Dedifferentiated amniotic fluid mesenchymal stem cell (primary cell): ENCODE measurements at regions not wholly inside any gene's neighbourhood (a gene's known extent, or its start where the extent isn't known, plus 50 kb on each side); places are given as distances from the start of the nearest gene placed in this dataset.

ENCODE experiments used
- DNase-seq: peaks from one replicate; pipeline ENCODE4 v3.0.0-alpha.2; 2016; ENCODE audit errors: extremely low spot score

GRCh38 chr9:16236882-16237281 lies 633.6 kb downstream of the BNC2 start:
- no peak for DNase-seq

DNA sequence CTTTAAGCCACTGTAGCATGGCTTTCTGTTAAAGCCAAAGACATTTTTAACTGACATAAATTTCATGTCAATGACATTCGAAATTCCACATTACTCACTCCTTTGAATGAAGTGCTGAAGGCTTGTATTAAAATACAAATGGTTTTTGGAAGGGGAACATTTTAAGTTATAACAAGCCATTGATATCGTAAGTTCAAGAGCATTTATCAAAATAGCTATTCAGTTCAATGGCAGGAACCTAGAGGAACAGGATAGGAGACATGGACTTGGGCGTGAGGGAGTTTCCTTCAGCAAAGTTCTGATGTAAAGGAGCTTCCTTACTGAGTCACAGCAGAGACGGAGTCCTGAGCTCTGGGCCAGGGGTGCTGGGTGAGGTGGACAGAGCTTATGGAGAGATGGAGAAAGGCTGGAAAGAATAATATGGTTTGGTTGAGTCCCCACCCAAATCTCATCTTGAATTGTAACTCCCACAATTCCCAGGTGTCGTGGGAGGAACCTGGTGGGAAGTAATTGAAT lies 631.8 kb downstream of the BNC2 start:
- no peak for DNase-seq

DNA sequence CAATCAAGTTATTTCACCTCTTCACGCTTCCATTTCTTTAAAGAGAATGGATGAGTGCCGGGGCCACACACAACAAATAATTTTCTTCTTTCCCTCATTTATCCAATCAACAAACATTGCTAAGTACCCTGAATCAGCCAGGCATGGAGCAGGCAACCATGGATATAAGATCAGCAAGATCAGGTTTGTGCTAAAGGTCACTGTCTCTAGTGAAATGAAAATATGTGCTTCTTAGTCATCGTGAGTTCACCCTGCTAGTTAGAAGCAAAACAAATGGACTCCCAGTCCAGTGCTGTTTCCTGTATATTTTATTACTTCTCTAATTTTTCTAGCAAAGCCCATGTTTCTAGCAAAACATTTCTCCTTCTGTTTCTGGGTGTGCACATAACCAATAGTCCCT lies 629.2 kb downstream of the BNC2 start:
- no peak for DNase-seq

DNA sequence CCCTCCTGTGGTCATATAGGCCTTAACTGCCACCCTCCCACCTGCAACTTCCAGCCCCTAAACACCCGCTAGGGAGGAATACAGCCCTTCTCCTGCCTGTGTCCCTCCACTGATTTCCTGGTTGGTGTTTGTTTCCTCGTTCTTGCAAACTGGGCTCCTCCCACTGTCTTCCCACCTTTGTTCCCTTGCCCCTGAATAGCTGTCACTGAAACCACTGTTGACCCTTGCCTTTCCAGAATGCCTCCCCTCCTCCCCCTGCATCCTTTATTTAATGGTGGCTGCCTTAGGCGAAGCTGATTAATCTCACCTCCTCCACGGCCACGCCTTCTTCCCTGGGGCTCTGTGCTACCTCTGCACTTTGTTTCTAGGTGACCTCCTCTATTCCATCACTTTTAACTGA lies 626.7 kb downstream of the BNC2 start:
- DNase-seq: no peak

DNA sequence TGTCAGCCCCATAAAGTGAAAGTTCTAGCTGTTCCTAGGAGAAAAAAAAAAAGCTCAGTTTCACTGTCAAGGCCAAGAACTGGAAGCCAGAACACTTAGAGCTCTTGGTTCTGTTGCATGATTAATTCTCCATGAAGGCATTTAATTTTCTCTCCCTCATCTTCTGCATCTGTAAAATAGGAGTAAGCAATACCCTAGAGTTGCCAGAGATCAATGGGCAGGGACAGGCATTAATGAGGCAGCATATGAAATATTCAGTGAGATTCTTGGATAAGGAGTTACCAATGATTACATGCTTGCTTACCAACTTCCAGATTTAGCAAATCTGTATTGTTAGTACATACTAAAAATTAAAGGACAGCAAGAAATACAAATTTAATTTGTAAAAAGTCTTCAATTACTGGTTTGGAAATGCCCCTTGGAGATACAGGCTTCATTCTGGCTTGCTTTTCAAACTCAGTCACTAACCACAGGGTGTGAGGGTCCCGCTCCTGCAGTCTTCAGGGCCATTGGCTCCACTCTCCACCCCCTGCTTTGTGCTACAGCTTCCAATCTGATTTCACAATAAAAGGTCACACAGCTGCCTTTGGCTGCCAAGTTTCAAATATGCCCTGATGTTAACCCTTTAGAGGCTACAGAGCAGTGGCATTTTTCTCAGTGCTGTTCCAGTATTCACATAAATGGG lies 624.6 kb downstream of the BNC2 start:
- peak; percentile 32 for DNase-seq

- DNase-seq: no peak
Observed at GRCh38 chr9:16246785-16247184, 623.7 kb downstream of the BNC2 start.

DNA sequence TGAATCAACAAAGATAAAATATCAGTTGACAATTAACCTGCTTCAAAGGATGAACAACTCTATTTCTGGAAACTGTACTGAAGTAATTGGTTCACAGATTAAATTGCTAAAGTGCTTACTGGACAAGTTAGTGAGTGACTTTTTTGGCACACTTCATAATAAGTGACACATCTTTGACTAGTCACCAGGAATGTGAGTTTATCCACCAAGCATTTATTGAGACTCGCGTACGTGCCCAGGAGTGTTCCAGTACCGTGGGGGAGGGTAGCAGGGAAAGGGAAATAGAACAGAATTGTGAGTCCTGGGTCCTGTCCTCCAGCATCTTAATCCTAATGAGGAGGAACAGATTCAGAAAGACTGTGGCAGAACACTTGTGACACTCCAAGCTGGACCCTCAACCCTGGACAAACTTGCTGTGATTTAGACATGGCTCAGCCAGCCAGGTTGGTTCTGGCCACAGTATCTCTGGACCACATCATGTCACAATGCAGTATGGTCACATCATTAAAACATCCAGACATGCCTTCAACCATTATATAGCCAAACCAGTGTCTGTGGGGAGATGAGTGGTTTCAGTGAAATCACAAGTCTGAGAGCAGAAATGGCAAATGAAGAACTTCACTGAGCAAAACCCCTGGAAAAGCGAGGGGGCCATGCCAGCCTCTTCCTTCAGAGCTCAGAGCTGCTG lies 623.1 kb downstream of the BNC2 start:
- no peak for DNase-seq

- no peak for DNase-seq
Observed at GRCh38 chr9:16248822-16249221, 621.6 kb downstream of the BNC2 start.

DNA sequence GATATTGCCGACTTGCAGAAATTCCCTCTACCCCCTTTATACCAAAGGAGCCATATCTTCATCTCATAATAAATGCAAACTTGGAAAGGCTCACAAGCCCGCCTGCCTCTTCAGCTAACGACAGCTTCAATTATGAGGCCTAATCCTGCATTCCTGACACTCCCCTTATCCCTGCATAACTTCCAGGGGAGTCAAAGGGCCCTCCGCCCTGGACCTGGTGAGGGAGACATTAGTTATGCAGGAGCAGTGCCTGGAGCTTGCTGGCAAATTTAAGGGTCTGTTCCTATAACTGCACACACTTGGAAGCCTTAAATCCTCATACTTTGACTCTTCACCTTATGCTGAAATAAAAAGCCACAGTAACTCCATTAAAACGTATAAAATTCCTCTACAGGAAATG lies 617.9 kb downstream of the BNC2 start:
- DNase-seq: no peak

DNA sequence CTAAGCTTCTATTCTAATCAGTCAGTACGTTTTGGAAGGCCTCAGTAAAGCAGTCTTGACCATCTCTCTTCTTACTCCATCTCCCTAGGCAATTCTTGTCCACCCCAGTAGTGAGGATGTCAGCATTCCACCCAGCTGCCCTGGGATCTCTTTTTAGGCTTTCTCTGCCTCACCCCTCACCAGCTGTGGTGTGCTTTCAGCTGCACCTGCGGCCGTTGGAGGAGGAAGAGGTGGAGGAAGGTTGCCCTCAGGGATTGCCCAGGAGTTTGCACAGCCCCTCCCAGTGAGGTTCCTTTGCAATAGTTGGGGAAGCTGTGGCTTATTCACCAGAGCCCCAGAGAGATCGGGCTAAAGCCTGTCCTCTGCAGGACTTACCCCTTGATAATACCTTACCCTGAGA lies 615.8 kb downstream of the BNC2 start:
- no peak for DNase-seq

DNA sequence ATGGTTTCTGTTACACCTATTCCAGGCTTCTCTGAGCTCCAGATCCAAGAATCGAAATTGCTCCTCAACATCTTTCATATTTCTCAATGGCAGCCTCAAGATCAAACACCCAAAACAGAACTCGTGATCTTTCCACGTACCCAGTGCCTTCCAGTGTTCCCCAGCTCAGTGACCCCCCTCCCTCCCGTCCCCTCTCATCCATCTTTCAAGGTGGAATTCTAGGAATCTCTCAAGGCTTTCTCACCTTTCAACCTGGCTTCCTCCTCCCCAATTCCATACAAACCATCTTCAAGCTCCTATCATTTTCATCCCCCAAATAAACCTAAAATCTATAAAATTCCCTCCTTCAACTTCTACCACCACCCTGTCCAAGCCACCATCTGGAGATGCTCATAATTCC lies 615.3 kb downstream of the BNC2 start:
- no peak for DNase-seq

DNA sequence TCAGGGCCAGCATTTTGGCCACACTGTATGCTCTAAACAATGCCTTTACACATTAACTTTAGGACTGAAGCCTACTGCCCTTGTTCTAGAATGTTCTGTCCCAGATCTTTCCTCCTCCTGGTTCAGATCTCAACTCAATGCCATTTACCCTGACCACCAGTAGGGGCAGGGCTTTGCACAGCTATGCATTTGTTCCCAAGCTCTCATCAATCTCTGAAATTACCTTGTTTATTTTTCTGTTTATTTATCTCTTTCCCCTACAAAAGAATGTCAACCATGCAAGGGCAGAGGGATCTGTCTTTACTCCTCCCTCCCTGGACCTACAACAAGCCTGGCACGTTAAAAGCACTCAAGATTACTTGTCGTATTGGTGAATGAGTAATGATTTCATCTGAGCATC lies 612.9 kb downstream of the BNC2 start:
- DNase-seq: no peak

GRCh38 chr9:16258191-16258590 lies 612.3 kb downstream of the BNC2 start:
- no peak for DNase-seq

DNA sequence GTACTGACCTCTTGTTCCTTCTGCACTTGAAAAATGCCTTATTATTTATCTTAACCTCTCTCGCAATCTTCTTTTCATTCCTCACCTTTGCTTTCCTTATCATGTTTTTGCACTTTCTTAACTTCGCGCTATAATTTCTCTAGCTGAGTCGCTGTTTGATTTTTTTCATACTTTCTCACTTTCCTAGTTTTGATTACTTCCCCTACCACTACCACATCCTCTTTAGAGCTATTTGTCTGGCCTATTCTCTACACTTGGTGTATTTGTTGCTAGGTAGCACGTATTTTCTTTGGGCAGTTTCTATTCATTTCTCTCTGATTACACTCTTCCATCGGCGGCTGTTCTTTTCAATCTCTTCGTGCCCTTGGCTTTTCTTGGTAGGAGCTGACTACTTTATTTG lies 611.8 kb downstream of the BNC2 start:
- DNase-seq: no peak

GRCh38 chr9:16262477-16263261 lies 607.8 kb downstream of the BNC2 start:
- DNase-seq: no peak

GRCh38 chr9:16265688-16266087 lies 604.8 kb downstream of the BNC2 start:
- no peak for DNase-seq

DNA sequence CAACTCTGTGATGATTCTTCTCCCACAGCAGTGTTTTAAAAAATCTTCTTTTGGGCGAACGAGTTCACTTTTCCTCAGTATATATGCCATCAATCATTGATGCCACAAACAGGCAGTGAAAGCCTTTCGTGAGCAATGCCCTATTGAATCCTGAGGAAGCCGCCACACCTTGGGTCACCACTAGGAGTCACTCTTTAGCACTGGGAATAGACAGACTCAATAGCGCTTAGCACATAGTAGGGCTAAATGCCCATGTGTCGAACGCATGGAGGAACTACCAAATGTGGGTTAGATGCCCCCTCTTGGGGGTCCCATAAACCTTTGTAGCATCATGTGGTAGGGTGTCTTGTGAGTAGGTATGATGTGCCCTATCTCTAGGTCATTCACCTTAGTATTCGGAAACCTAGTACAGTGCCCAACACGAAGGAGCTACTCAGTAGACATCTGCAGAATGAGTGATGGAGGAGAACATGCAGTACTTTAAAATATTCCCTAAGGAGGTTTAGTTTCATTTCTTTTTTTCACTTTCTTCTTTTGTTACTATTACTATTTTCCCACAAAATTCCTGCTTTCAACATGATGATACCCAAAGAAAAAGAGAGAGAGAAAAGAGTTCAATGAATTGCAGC lies 603.7 kb downstream of the BNC2 start:
- no peak for DNase-seq

- DNase-seq: peak; percentile 50
Observed at GRCh38 chr9:16267281-16268066, 603.0 kb downstream of the BNC2 start.

GRCh38 chr9:16268067-16268881 lies 602.2 kb downstream of the BNC2 start:
- no peak for DNase-seq

GRCh38 chr9:16271967-16272366 lies 598.5 kb downstream of the BNC2 start:
- DNase-seq: no peak

DNA sequence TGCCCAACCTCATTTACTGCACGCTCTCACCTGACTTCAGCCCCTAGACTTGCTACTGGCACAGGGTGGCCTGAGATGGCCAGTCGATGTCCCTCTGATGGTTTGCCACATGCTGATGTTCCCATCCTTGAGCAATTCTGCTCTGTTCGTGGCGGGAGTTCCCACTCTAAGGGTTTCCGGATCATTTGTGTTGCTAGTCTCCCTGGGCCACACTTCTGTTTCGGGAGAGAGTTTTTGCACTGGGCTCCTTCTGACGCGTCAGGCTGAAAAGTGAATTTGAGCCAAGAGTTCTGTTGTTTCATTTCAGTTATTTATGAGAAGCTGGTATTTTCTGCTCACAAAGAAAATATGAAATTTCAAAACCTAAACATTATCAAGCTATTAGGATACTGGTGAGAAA lies 597.7 kb downstream of the BNC2 start:
- no peak for DNase-seq
